NCI-H748 (cell line): ENCODE measurements at regions not wholly inside any gene's neighbourhood (a gene's known extent, or its start where the extent isn't known, plus 50 kb on each side); places are given as distances from the start of the nearest gene placed in this dataset.
A peak's percentile ranks its signal among the peaks of the same experiment; 100 is the strongest.
"Not testable (repeated sequence)": the region's sequence is repeated elsewhere in the genome, so short reads cannot be mapped to it uniquely, and the experiment has no call there.

Experiments
- DNase-seq: peaks from one replicate; lab custom pipeline; 2025; ENCODE audit not compliant: unreplicated experiment; lab: John Stamatoyannopoulos, UW

- no peak for DNase-seq
Measured at GRCh38 chr13:64755961-64756360, 2474.2 kb downstream of the PCDH9 start.

- DNase-seq, result no peak
Measured at GRCh38 chr13:64753233-64754000, 2476.7 kb downstream of the PCDH9 start.

GRCh38 chr13:64749301-64749700 lies 2480.8 kb downstream of the PCDH9 start:
- peak; percentile 21 for DNase-seq

- no peak for DNase-seq
Measured at GRCh38 chr13:64746845-64747244, 2483.3 kb downstream of the PCDH9 start.

- DNase-seq, result no peak
Measured at GRCh38 chr13:64740493-64740892, 2489.6 kb downstream of the PCDH9 start.

- DNase-seq, result no peak
Measured at GRCh38 chr13:64725492-64725891, 2504.6 kb downstream of the PCDH9 start.

- no peak for DNase-seq
Measured at GRCh38 chr13:64723724-64724123, 2506.4 kb downstream of the PCDH9 start.

GRCh38 chr13:64718116-64718515 lies 2512.0 kb downstream of the PCDH9 start:
- no peak for DNase-seq

- no peak for DNase-seq
Measured at GRCh38 chr13:64716936-64717335, 2513.2 kb downstream of the PCDH9 start.

- DNase-seq, result peak; percentile 21
Measured at GRCh38 chr13:64709079-64709478, 2521.1 kb downstream of the PCDH9 start.

- DNase-seq, result no peak
Measured at GRCh38 chr13:64704121-64704649, 2526.0 kb downstream of the PCDH9 start.

GRCh38 chr13:64697226-64697625 lies 2532.9 kb downstream of the PCDH9 start:
- DNase-seq, result no peak

GRCh38 chr13:64688893-64689677 lies 2541.1 kb downstream of the PCDH9 start:
- DNase-seq, result no peak

GRCh38 chr13:64686536-64686935 lies 2543.6 kb downstream of the PCDH9 start:
- not testable (repeated sequence) for DNase-seq

- no peak for DNase-seq
Measured at GRCh38 chr13:64684685-64685431, 2545.3 kb downstream of the PCDH9 start.

GRCh38 chr13:64684108-64684507 lies 2546.0 kb downstream of the PCDH9 start:
- no peak for DNase-seq

GRCh38 chr13:64680739-64681138 lies 2549.4 kb downstream of the PCDH9 start:
- DNase-seq, result no peak

GRCh38 chr13:64675255-64675892 lies 2554.8 kb downstream of the PCDH9 start:
- no peak for DNase-seq

- DNase-seq, result no peak
Measured at GRCh38 chr13:64674126-64674525, 2556.0 kb downstream of the PCDH9 start.

GRCh38 chr13:64672751-64673150 lies 2557.4 kb downstream of the PCDH9 start:
- no peak for DNase-seq
